Midbrain (tissue), 1 donor: ENCODE measurements at regions not wholly inside any gene's neighbourhood (a gene's known extent, or its start where the extent isn't known, plus 50 kb on each side); places are given as distances from the start of the nearest gene placed in this dataset.
"Not testable (repeated sequence)": the region's sequence is repeated elsewhere in the genome, so short reads cannot be mapped to it uniquely, and the experiment has no call there.

Experiments
- DNase-seq: peaks from one replicate; lab custom pipeline; 2025; lab: John Stamatoyannopoulos, UW

DNA sequence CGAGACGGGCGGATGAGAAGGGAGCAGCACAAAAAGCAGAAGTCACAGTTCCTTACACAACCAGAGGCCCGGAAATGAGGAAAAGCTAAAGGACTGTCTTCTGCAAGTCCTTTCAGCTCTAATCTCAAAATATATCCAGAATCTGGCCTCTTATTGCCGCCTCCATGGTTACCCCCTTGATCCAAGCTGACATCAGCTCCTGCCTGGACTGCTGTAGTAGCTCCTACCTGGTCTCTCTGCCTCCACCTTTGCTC lies 324.0 kb upstream of the ROPN1 start:
- no peak for DNase-seq

DNA sequence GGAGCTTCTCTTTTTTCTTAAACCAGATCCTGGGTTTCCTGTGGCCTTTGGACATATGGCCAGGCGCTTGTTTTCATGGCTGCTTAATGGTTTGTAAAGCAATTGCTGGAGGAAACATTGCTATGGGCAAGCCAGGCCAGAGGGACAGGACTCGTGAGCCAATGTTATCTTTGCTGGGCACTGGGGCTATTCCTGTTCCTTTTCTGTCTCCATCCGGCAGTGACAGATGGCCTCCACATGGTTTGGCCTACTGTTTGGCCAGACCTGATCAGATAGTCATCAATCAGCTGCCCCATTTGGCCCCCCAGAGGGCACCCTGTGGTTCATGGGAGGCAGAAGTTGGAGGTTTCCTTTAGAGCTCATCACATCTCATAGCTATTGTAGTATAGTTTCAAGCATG lies 326.1 kb upstream of the ROPN1 start:
- DNase-seq, result no peak

DNA sequence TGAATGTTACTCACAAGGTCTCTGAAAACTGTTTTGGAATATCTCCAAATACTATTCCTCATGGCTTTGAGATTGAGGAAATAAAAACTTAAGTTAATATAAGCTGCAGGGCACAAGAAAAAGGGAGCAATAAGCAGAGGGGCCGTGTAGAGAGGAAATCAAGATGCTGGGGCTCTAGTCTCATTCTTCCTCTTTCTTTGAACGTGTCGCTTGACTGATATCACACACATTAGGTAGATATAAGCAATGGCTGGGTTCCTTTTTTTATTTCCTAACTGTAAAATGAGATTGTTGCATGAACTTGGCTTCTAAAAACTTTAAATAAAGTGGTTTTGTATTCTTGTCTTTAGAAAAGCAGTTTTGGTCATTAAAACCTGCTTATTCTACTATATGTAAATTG lies 326.7 kb upstream of the ROPN1 start:
- no peak for DNase-seq

DNA sequence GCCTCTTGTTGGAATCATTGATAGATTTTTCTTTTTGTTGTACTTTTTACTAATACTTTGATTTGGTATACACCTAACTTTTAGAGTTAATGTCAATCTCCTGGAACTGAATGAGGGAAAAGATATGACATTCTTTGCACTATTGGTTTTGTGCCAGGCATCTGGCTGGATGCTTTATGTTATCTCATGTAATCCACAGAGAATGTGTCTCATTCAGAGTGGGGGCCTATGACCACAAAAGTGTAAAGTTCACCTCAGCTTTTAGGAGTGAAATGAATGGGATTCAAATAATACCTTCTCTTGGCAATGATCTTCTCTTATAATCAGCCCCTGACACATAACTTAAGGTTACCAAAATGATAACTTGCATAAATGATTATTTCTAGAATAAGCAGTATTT lies 329.1 kb upstream of the ROPN1 start:
- DNase-seq, result no peak

DNA sequence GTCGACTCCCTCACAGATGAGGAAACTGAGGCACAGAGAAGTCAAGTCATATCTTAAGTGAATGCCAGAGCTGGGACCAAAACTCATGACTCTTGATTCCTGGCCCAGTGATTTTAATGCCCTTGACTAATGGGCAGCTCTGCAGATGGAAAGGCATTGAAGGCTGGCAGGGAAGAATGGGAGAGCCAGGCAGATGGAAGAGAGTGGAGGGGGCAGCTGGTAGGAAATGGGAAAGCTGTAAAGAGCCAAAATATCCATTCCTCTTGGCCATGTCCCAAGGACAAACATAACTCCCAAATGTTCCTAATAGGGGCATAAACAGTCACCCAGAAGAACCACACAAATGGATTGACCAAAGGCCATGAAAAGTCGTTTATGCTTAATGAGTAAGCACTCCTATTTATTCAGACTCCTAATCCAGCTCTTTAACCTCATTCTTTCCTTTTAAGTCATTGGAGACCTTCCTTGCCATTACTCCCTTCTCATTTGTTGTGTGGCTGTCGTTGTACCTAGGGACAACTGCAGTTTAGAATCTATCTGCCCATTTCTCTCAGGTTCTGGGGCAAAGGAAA lies 330.5 kb upstream of the ROPN1 start:
- no peak for DNase-seq

DNA sequence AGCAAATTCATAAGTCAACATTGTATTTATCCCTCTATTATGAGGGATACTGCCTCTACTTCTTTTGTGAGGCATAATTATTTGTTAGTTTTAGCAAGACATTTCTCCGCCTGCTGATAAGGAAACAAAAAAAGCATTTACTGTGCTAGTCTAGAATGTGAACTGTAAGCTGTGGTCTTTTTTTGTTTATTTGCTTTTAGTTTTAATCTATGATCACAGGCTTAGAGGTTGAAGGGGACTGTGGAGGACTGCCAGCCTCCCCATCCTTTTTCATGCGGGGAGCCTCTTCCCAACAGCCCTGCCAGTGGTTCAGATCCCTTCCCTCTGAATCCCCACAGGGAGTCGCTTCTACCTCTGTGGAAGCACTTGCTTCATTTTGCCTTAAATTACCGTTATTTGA lies 331.0 kb upstream of the ROPN1 start:
- DNase-seq, result no peak

DNA sequence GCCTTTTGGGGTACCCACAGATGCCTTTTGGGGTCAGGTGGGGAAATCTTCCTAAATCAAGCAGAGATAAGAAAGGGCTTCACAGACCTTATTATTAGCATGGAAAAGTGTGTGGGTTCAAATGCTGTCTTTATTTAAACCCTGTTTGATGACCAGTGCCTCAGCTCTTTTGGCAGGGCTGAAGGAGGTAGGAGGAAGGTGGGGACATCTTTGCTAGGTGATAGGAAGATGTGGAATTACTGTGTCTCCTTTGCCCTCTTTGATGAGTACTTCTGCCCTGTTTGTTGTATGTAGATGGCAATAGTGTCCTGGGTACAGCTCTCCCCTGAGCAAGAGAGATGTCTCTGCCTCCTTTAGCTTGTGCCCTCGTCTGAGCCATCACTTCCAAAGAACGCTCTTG lies 333.3 kb upstream of the ROPN1 start:
- DNase-seq, result no peak

DNA sequence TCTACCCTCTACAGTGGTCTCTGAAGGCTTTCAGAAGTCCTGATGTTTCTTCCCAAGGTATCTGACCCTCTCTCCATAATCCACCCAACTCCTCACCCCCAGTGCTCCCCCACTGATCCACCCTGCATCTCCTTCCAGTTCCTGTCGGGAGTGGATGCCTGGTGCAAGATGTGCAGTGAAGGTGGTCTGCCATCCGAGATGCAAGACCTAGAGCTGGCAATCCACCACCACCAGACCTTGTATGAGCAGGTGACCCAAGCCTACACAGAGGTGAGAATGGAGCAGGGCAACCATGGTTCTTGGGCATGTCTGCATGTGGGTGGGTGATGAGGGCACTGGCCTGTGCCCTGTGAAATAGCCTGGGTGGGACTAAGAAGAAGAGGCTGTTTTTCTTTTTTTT lies 337.8 kb upstream of the ROPN1 start:
- no peak for DNase-seq

DNA sequence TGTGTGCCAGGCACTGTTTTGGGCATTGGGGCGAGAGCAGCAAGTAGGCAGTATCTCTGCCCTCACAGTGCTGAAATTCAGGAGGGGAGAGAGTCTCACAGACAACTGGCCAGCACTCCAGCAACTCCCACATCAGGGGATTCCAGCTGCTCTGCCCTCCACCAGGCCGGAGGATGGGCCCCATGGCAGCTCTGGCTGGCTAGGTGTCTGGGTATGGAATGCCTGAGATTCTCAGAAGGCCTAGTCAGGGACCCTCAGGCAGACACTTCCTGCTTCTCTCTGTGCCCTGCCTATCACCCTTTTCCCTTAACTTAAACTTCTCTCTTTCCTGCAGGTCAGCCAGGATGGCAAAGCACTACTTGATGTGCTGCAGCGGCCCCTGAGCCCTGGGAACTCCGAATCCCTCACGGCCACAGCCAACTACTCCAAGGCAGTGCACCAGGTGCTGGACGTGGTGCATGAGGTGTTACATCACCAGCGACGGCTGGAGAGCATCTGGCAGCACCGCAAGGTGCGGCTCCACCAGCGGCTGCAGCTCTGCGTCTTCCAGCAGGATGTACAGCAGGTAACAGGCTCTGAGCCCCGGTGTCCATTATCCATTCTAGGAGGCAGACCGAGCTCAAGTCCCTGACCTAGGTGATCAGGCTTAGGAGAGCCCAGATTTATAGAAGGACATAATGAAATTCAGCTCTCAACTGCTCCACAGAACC lies 342.2 kb upstream of the ROPN1 start:
- DNase-seq, result no peak

DNA sequence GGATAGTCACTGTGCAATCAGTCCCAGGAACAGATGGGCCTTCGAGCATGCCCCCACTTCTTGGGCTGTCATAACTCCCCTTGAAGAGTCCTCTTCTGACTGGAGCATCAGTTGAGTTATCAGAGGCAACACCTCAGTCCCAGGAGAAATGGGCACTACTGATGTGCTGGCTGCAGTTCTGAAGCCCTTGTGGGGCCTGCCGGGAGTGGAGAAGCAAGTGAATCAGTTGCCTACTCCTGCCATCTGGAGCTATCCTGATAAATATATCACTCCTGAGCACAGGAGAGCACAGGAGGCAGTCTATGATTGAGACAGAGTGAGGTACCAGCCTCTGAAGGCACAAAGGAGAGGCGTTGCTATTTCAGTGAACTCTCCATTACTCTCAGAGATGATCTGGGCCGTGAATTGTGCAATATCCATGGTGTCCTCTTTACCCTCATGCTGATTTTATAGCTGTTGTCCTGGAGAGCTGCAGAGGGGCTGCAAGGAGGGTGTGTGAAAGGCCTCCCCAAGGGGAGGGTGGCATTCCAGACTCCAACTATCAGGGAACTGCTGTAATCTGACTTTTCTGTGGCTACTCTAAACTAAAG lies 344.2 kb upstream of the ROPN1 start:
- no peak for DNase-seq

DNA sequence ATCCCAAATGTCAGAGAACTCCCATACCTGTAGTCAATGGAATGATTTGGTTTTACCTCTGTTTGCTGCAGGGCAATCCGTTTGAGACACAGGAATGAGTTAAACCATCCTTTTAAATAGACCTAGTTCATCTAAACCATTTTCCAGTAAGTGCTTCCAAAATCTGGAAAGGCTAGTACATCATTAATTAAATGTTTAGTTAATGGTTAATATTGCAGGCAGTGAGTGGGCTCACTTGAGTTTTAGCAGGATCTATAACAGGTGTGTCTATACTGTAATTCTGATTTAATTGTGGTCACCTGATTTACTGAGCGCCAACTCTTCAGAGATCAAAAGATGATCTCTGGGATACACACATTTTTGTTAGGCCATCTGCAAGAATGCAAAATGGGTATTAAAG lies 353.9 kb upstream of the ROPN1 start:
- DNase-seq, result no peak

DNA sequence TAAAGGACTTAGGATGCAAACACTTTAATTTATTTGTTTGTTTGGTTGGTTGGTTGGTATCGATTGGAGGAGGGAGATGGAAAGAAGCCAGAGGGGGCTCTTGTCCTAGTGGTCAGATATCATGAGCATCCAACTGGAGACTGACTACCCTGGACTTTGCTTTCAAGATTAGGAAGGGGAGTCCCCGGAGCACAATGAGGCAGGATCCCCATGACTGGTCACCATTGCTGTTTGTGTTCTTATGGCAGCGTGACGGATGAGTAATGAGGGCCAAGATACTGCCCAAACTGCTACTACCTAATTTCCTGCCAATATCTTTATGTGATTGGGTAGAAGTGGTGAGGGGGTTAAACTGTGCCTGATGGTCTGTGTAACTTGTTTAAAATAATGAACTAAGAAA lies 354.6 kb upstream of the ROPN1 start:
- no peak for DNase-seq

DNA sequence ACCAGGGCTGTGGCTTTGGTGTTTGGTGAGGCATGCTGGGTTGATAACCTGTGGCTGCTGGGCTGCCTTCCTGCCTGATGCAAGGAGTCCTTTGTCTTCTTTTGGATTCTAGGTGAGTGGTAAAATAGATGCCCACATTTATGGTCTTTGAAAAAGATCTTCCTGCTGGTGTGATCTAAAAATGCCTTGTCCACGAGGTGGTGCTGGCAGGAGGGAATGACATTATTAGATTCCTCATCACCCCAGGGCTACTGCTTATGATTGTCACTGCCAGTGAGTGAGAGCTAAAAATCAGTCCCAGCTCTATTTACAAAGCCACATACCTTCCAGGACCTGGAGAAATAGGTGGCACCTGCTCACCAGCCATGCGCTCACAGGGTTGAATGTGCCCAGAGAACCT lies 355.5 kb upstream of the ROPN1 start:
- no peak for DNase-seq

DNA sequence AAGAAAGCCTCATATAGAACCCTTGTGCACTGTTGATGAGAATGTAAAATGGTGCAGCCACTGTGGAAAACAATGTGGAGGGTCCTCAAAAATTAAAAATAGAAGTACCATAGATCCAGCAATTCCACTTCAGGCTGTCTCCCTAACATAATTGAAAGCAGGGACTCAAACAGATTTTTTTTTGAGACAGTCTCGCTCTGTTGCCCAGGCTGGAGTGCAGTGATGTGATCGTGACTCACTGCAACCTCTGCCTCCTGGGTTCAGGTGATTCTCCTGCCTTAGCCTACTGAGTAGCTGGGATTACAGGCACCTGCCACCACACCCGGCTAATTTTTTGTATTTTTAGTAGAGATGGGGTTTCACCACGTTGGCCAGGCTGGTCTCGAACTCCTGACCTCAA lies 356.6 kb upstream of the ROPN1 start:
- not testable (repeated sequence) for DNase-seq

DNA sequence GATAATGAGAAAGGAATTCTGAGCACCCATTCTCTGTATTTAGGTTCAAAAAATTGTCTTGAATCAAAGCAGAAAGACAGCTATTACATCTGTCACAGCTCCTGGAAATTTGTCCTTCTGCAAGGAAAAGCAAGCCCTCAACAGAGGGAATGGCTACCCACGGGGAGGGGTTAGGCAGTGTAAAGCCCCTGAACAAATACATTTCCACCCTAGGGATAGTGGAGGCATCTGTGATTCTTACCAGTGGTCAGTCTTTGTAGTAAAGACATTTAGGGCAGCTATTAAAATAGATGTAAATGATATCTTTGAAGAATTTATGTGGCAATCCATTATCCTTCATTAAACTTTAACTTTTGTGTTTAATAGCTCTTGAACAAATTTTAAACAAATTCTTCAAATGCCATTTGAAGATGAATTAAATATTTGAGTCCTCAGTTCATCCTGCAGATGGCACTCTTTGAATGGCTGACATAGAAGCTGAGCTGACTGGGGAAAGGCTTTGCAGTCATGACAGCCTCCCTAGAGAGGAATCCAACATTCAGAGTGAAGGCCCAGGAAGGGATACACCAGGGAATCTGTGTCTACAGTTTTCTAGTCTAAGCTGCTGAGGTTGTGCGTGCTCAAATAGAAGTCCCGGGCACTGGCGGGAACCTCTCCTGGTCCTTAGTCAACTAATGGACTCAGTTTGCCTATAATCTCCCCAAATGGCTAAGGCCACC lies 359.7 kb upstream of the ROPN1 start:
- peak; percentile 71 for DNase-seq

DNA sequence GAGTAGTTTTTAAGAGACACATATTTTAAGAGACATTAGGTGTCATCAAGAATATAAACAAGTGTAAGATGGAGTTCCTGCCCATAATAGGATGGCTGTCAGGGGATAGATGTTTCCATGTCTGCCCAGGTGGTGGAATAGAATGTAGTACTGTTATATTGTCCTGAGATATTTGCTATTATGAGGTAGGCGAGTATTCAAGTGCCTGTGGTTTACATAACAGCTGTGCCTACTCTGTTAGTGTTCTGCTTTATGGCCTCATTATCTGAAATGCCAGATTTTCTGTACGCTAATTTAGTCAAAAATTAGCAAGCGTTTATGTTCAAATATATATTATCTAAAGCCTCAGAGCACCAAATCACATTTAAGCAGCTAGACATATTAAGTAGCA lies 360.2 kb upstream of the ROPN1 start:
- DNase-seq, result no peak

DNA sequence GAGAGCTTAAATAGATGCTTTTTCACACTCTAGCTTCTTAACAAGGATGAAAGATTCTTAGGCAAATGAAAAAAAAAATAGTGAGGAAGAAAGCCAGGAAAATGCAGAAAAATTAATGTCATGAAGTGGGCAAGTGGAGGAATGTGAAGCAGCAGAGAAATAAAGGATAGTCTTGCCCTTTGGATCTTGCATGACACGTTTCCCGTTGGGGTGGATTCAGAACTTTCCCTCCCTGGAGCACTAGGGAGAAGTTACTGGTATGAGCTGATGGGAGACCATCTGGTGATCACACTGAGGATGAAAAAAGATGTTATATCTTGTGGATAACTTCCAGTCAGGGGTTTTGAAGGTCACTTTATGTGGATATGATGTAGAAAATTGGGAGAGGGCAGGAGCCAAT lies 361.8 kb upstream of the ROPN1 start:
- no peak for DNase-seq

DNA sequence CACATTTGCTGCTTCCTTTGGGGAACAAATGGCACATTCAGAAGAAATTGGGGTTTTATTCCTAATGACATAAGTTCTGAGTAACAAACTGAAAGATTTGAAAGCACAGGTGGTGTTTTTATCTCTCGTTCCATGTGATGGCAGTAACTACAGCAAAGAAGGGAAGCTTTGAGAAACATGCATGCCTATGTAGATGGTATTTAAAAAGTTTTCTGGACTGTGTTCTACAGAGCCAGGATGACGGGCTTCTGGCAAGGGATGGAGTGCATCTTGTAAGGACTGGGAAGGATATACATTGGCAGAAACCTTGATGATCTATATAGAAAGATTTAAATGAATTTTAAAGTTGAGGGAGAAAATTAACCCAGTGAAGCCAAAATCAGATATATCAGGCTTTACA lies 362.2 kb upstream of the ROPN1 start:
- DNase-seq, result no peak

DNA sequence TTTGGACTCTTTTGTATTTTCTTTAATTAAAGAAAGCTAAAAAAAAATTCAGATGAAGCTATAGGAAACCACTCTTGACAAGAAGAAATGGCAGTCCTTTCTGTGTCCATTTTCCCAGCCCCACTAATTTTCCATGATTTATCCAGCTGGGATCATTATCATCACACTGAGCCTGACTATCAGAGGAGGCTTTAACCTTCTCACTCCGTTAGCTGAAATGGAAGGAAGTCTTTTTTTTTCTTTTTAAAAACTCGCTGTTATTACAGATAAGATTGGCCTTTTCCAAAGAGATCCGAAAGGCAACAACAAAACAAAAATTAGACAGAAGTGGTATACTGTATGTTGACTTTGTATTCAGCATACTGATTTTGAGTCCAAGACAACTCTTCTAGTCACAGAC lies 366.2 kb upstream of the ROPN1 start:
- DNase-seq, result no peak

DNA sequence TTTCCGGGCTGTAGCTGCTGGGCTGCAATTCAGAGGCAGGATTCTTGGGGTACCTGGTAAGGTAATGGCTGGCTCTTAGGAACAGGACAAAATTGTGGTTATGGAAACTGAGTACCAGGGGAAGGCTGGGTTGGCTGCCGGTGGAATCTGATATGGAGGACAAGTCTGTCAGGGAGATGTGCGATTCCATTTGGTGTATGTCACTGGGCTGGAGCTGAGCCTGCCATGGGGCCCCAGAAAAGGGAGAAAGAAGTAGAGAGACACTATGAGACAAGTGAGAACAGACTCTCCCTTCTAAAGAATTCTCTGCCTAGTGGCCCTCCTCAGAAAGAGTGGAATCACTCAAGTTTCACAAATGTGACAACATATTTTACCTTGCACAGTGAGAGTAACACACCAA lies 368.2 kb upstream of the ROPN1 start:
- no peak for DNase-seq

DNA sequence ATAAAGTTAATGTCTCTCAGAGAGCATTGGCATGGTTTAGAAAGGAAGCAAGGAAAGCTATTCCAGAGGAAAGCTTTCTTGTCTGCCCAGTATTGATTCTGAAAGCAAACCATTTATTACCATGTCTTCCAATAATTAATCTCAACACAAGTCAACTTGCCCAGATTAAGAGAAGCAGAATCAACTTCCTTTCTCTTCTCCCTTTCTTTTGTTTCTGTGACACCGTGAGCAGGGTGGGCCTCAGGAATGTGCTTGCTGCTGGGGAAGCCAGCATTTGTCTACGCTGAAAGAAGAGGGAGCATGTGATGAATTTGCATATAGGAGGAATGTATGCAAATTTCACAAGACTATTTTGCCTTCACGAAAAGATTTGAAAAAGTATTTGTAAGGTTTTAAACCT lies 368.6 kb upstream of the ROPN1 start:
- no peak for DNase-seq

DNA sequence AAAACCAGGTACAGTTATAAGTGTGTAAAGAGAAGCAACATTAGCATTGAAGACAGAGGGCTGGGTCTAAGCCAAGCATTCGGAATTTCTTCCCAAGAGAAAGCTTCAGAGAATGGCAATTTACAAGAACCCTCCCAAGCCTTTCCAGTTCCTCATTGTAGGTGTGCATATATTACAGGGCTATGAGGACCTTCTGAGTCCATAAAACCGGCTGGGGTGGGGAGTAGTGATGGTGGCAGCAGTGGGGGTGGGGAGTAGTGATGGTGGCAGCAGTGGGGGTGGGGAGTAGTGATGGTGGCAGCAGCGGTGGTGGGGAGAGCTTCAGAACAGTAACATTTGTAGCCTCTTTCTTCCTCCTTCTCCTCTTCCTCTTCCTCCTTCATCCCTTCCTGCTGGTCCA lies 368.7 kb upstream of the UMPS start:
- no peak for DNase-seq

DNA sequence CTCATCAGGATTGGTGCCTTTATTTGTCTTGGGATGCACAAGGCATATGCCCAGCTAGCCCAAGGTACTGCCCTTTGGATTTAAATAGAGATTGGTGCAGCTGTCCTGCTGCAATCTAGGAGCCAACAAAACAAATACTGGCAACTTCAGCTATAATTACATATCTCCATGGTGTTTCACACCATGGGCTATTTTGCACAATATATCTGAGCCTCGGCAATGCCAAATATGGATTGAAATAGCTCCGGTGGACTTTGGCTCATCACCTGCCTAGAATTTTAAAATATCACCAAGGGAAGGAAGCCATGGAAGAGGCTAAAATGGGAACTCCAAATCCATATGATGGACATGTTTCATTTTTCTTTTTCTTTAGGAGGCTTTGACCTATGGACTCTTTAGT lies 367.8 kb upstream of the UMPS start:
- DNase-seq, result no peak

DNA sequence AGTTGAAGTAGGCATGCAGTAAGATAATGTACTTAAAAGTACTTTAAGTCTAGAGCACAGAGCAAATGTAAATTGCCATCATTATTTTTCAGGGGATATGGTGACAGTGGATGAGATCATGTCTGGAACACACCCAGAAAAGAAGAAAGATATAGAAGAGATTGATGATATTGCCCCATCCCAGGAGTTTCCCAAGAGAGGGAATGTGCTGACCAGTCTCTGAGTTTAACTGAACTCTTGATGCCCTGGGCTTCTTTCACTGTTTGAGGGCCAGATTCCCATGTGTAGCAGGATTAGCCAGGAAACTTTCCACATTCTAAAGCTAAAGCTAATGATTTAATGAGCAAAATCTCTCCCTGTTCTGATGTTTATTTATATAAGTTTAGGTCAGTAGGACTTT lies 366.8 kb upstream of the UMPS start:
- DNase-seq, result no peak
